K562 (cell line): ENCODE measurements at regions not wholly inside any gene's neighbourhood (a gene's known extent, or its start where the extent isn't known, plus 50 kb on each side); places are given as distances from the start of the nearest gene placed in this dataset.

Experiments
- ATAC-seq: fragments of 200-7000 bp; cut with Tn5 transposase; 3 replicates; pipeline ENCODE4 v1.9.1; 2020; ENCODE audit warnings: moderate library complexity
- BruUV-seq: library from RNA; stranded (reverse); fragments of 400-500 nt; replicated peaks from 2 replicates; lab custom pipeline; 2021; lab: Mats Ljungman, UMichigan
- CTCF ChIA-PET: fragments of 300-600 bp; formaldehyde crosslinking; extraction: SDS; loops from one replicate; lab custom pipeline; 2021; ENCODE audit warnings: low intra/inter-chr PET ratio; lab: Yijun Ruan, JAX
- POLR2A ChIA-PET: fragments of 300-600, 350-650 bp; sonication (Branson Sonifier 250); formaldehyde crosslinking; extraction: SDS; loops from one replicate; lab custom pipeline; 2021; ENCODE audit warnings: antibody characterized with exemption, inconsistent platforms; lab: Yijun Ruan, JAX
- DNase-seq, 4 experiments: peaks; one replicate each; pipeline versions ENCODE4 v3.0.0 to v3.0.0-alpha.2; 2011 to 2018; ENCODE audit warnings: low spot score in 3 of 4, mixed read lengths in 3 of 4; ENCODE audit errors: extremely low read depth in 1 of 4
- FAIRE-seq: peaks from 2 replicates; lab custom pipeline; 2011; peaks lifted over from hg19 to GRCh38; lab: Jason Lieb, UNC
- H2AFZ ChIP-seq: 2 replicates; pipeline ENCODE4 v1.6.0; 2011; ENCODE audit warnings: low read depth, low read length, control low read depth, inconsistent platforms
- H3K27ac ChIP-seq: fragments of 200-600 bp; 3 replicates; pipeline ENCODE4 v1.8.0; 2011; ENCODE audit warnings: low read depth, mild to moderate bottlenecking, control low read depth, inconsistent platforms, low read length, moderate library complexity, mixed read lengths; ENCODE audit errors: extremely low read depth
- H3K27me3 ChIP-seq, 2 experiments: fragments of 300-600 bp in 1 of 2; 2 replicates in 1 of 2; 3 replicates in 1 of 2; pipeline versions ENCODE4 v1.6.0 to v1.8.0; 2011; ENCODE audit warnings: inconsistent platforms in 2 of 2, low read length in 2 of 2, mild to moderate bottlenecking in 1 of 2, mixed read lengths in 1 of 2, moderate library complexity in 1 of 2; ENCODE audit not compliant: control insufficient read depth in 2 of 2, insufficient read depth in 2 of 2
- H3K36me3 ChIP-seq: fragments of 300-600 bp; 3 replicates; pipeline ENCODE4 v1.8.0; 2011; ENCODE audit warnings: mild to moderate bottlenecking, low read length, inconsistent platforms; ENCODE audit not compliant: control insufficient read depth, insufficient read depth
- H3K4me1 ChIP-seq, 2 experiments: fragments of 200-600 bp in 1 of 2; replicated peaks in 1 of 2; 2 replicates in 1 of 2; 3 replicates in 1 of 2; pipeline versions ENCODE4 v1.5.1 to v1.8.0; 2011; ENCODE audit warnings: inconsistent platforms in 2 of 2, low read length in 2 of 2, mild to moderate bottlenecking in 1 of 2, mixed read lengths in 1 of 2, moderate library complexity in 1 of 2; ENCODE audit not compliant: control insufficient read depth in 2 of 2, insufficient read depth in 2 of 2
- H3K4me2 ChIP-seq: 2 replicates; pipeline ENCODE4 v1.6.1; 2011; ENCODE audit warnings: low read length, control low read depth, inconsistent platforms, mixed read lengths; ENCODE audit not compliant: insufficient read depth
- H3K4me3 ChIP-seq: fragments of 200-600 bp; sonication (generic), shearing (Covaris generic); 2 replicates; pipeline ENCODE4 v1.5.1; 2016; ENCODE audit warnings: control low read depth, inconsistent platforms
- H3K79me2 ChIP-seq: fragments of 200-600 bp; 3 replicates; pipeline ENCODE4 v1.8.0; 2011; ENCODE audit warnings: low read length, inconsistent platforms; ENCODE audit not compliant: control insufficient read depth, insufficient read depth
- H3K9ac ChIP-seq, 2 experiments: 2 replicates each; pipeline versions ENCODE4 v1.6.0 to v1.6.1; 2011; ENCODE audit warnings: low read depth in 2 of 2, low read length in 2 of 2, control low read depth in 1 of 2, inconsistent platforms in 1 of 2, mild to moderate bottlenecking in 1 of 2, mixed read lengths in 1 of 2; ENCODE audit not compliant: insufficient read depth in 1 of 2
- H3K9me1 ChIP-seq: one replicate; pipeline ENCODE4 v1.6.0; 2011; ENCODE audit warnings: inconsistent platforms, mild to moderate bottlenecking, low read length, moderate library complexity; ENCODE audit not compliant: control insufficient read depth, insufficient read depth
- H3K9me3 ChIP-seq: replicated peaks from 2 replicates; pipeline ENCODE4 v1.5.1; 2011; ENCODE audit warnings: low read depth, low read length, inconsistent platforms; ENCODE audit not compliant: control insufficient read depth, insufficient read depth
- H4K20me1 ChIP-seq: replicated peaks from 2 replicates; pipeline ENCODE4 v1.6.1; 2011; ENCODE audit warnings: low read length, inconsistent platforms, mixed read lengths; ENCODE audit not compliant: control insufficient read depth, insufficient read depth
- CBX8 ChIP-seq: fragments of 200-600 bp; sonication (generic); IDR thresholded peaks from 2 replicates; pipeline ENCODE4 v1.6.1; 2012; ENCODE audit warnings: borderline replicate concordance, mixed run types, low read depth, mild to moderate bottlenecking, moderate library complexity, mixed read lengths, low read length, control low read depth, inconsistent platforms; ENCODE audit not compliant: poor library complexity, severe bottlenecking; ENCODE audit errors: extremely low read depth
- DMBX1 ChIP-seq: fragments of 250-450 bp; sonication (Bioruptor Pico); IDR thresholded peaks from 2 replicates; pipeline ENCODE4 v1.8.0; 2022; ENCODE audit warnings: inconsistent platforms, mild to moderate bottlenecking, moderate library complexity, borderline replicate concordance
- ETV5 ChIP-seq: sonication (generic); formaldehyde crosslinking; IDR thresholded peaks from 2 replicates; pipeline ENCODE4 v1.4.0; 2020; ENCODE audit warnings: low read depth, mild to moderate bottlenecking, missing genetic modification reagents
- EZH2 ChIP-seq: IDR thresholded peaks from 2 replicates; pipeline ENCODE4 v1.6.1; 2012; ENCODE audit warnings: low read depth, mild to moderate bottlenecking, inconsistent platforms, low read length, borderline replicate concordance
- HNRNPL ChIP-seq: fragments of 200-400 bp; formaldehyde crosslinking; IDR thresholded peaks from 2 replicates; pipeline ENCODE4 v1.6.1; 2017; ENCODE audit warnings: low read depth, mild to moderate bottlenecking, low read length
- LARP7 ChIP-seq: fragments of 450-650 bp; IDR thresholded peaks from 2 replicates; pipeline ENCODE4 v1.6.1; 2016
- MCM3 ChIP-seq: fragments of 450-650 bp; IDR thresholded peaks from 2 replicates; pipeline ENCODE4 v1.6.1; 2016
- MTF1 ChIP-seq: fragments of 250-450 bp; sonication (Bioruptor Pico); IDR thresholded peaks from 2 replicates; pipeline ENCODE4 v1.9.0; 2021; ENCODE audit warnings: moderate library complexity, mild to moderate bottlenecking, inconsistent platforms, borderline replicate concordance
- NFIC ChIP-seq: fragments of 450-650 bp; IDR thresholded peaks from 2 replicates; pipeline ENCODE4 v1.6.1; 2017; ENCODE audit warnings: mild to moderate bottlenecking, inconsistent platforms
- PTTG1 ChIP-seq: fragments of 450-650 bp; IDR thresholded peaks from 2 replicates; pipeline ENCODE4 v1.6.1; 2016; ENCODE audit warnings: low read depth, mild to moderate bottlenecking, missing genetic modification characterization, missing compliant biosample characterization
- RBM39 ChIP-seq: fragments of 200-400 bp; formaldehyde crosslinking; optimal IDR thresholded peaks from 2 replicates; pipeline ENCODE3; 2018; ENCODE audit warnings: low read depth, low read length
- SRSF9 ChIP-seq: fragments of 200-400 bp; formaldehyde crosslinking; IDR thresholded peaks from 2 replicates; pipeline ENCODE4 v1.6.1; 2017; ENCODE audit warnings: low read depth, low read length, borderline replicate concordance
- ZNF165 ChIP-seq: fragments of 250-450 bp; sonication (Bioruptor Pico); IDR thresholded peaks from 2 replicates; pipeline ENCODE4 v1.4.0; 2020; ENCODE audit warnings: borderline replicate concordance
- WGBS: fragments of 100-300 bp; shearing (Covaris generic); methylation state at CpG from one replicate; pipeline ENCODE4 v1.1.6; 2016; ENCODE audit warnings: low coverage, mixed read lengths; ENCODE audit not compliant: insufficient coverage; ENCODE audit errors: missing lambda C conversion rate; 5-methylcytosine and 5-hydroxymethylcytosine counted together
- in situ Hi-C: fragments of 300-500 bp; cut with MboI; formaldehyde crosslinking; loops from 4 replicates; pipeline ENCODE4 v1.15.0; 2018; ENCODE audit warnings: inconsistent platforms, mixed read lengths
- intact Hi-C: fragments of 100-400 bp; cut with micrococcal nuclease; formaldehyde crosslinking; loops from 2 replicates; pipeline ENCODE4 v1.14.2; 2022
- TF ChIP-seq, protein P1 (sequence below), 2 experiments: IDR thresholded peaks; 2 replicates each; pipeline ENCODE4 v1.6.1; 2012; ENCODE audit warnings: improper control_type of control experiment in 2 of 2, low read depth in 2 of 2, low read length in 2 of 2, borderline replicate concordance in 1 of 2
- TF ChIP-seq, protein P2 (sequence below), 2 experiments: IDR thresholded peaks; 2 replicates each; pipeline ENCODE4 v1.6.1; 2011; ENCODE audit warnings: borderline replicate concordance in 1 of 2, control low read depth in 1 of 2, low read depth in 1 of 2, low read length in 1 of 2, mild to moderate bottlenecking in 1 of 2, mixed read lengths in 1 of 2, moderate library complexity in 1 of 2; ENCODE audit not compliant: insufficient read depth in 1 of 2, insufficient read length in 1 of 2, poor library complexity in 1 of 2, severe bottlenecking in 1 of 2; ENCODE audit errors: extremely low read depth in 1 of 2

DNA sequence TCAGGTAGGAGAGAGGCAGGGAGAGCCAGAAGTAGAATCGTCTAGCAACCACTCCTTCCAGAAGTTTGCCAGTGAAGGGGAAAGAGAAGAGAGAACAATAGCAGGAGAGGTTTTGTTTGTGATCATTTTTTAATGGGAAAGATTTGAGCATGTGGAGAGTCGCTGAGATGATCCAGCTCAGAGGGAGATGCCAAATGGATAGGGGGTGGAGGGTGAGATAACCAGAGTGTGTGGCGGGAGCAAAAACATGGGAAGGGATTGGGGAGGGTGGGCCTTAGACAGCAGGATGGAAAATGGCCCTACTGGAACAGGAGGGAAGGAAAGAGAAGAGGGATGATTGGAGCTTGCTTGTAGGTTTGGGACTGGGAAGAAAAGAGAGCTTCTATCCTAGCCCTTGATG is 269.8 kb downstream of the GLI2 start:
- Histone ChIP-seq H3K9me3 (no peaks in the 10 kb centered on the region), H3K4me1 (no peaks in the 10 kb centered on the region; a peak in 1 of 5 replicates), H3K79me2 (no peaks in the 10 kb centered on the region), H3K9ac (no peak overlapping the region), H3K36me3 (no peaks in the 10 kb centered on the region), H3K27ac (no peak overlapping the region), H2AFZ (no peak overlapping the region), H3K9me1 (no peaks in the 10 kb centered on the region), H3K4me3 (no peak overlapping the region), H4K20me1 (no peaks in the 10 kb centered on the region), H3K4me2 (no peak overlapping the region), H3K27me3 (peaks cover 0 to 10% of the 10 kb centered on the region in 2 experiments; a peak in 3 of 5 replicates)
- FAIRE-seq = no peak
- intact Hi-C loops = no loop called here
- DNase-seq = no peak
- ATAC-seq = no peak
- ChIA-PET POLR2A (interaction anchor here (0.7 kb wide), 1 partner anchor 9 kb away, joined by 3 read pairs; no protein-coding TSS in a partner anchor), CTCF (no interaction called here)
- TF ChIP-seq NFIC (no peak), MCM3 (no peak), CBX8 (no peak), MTF1 (CRISPR knock-in tag) (no peak), EZH2 (no peak), ZNF165 (CRISPR knock-in tag) (no peak), DMBX1 (CRISPR knock-in tag) (no peak), PTTG1 (tag) (no peak), RBM39 (no peak), LARP7 (no peak), SRSF9 (no peak), HNRNPL (no peak), ETV5 (CRISPR knock-in tag) (no peak)
- TF ChIP-seq, protein P1, sequence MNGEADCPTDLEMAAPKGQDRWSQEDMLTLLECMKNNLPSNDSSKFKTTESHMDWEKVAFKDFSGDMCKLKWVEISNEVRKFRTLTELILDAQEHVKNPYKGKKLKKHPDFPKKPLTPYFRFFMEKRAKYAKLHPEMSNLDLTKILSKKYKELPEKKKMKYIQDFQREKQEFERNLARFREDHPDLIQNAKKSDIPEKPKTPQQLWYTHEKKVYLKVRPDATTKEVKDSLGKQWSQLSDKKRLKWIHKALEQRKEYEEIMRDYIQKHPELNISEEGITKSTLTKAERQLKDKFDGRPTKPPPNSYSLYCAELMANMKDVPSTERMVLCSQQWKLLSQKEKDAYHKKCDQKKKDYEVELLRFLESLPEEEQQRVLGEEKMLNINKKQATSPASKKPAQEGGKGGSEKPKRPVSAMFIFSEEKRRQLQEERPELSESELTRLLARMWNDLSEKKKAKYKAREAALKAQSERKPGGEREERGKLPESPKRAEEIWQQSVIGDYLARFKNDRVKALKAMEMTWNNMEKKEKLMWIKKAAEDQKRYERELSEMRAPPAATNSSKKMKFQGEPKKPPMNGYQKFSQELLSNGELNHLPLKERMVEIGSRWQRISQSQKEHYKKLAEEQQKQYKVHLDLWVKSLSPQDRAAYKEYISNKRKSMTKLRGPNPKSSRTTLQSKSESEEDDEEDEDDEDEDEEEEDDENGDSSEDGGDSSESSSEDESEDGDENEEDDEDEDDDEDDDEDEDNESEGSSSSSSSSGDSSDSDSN (IDR thresholded peaks at IDR 0.05; ENCODE audit: borderline replicate concordance in 1 of 2, low read depth in 2 of 2, low read length in 2 of 2) = no peak
- TF ChIP-seq, protein P2, sequence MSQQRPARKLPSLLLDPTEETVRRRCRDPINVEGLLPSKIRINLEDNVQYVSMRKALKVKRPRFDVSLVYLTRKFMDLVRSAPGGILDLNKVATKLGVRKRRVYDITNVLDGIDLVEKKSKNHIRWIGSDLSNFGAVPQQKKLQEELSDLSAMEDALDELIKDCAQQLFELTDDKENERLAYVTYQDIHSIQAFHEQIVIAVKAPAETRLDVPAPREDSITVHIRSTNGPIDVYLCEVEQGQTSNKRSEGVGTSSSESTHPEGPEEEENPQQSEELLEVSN (IDR thresholded peaks at IDR 0.05; ENCODE audit: borderline replicate concordance in 1 of 2, extremely low read depth in 1 of 2, insufficient read depth in 1 of 2, insufficient read length in 1 of 2, low read depth in 1 of 2, low read length in 1 of 2, poor library complexity in 1 of 2, severe bottlenecking in 1 of 2) = no peak
- in situ Hi-C loops = no loop called here
- WGBS = 0% methylated on average over 3 of the region's 3 CpGs
- BruUV-seq = no TSS peak
